ENCODE measurements at regions not wholly inside any gene's neighbourhood (a gene's known extent, or its start where the extent isn't known, plus 50 kb on each side); places are given as distances from the start of the nearest gene placed in this dataset.

GRCh38 chr11:87879118-87879517 is 296.1 kb downstream of the RAB38 start:
- in situ Hi-C loops (cut with MboI; ENCODE audit: low sequenced_read_pairs in 4 of 4) (no loop called here), intact Hi-C loops (cut with DNase I; ENCODE audit: low total_unique reads) (no loop called here)
- ATAC-seq (no peak), DNase-seq (no peak)
- H3K9me3 ChIP-seq = no peaks in the 10 kb centered on the region
- H3K36me3 ChIP-seq = no peaks in the 10 kb centered on the region
- H3K4me3 ChIP-seq = no peak overlapping the region
- TF ChIP-seq POLR2A (IDR thresholded peaks at IDR 0.05) = no peak
- TF ChIP-seq, protein P1, sequence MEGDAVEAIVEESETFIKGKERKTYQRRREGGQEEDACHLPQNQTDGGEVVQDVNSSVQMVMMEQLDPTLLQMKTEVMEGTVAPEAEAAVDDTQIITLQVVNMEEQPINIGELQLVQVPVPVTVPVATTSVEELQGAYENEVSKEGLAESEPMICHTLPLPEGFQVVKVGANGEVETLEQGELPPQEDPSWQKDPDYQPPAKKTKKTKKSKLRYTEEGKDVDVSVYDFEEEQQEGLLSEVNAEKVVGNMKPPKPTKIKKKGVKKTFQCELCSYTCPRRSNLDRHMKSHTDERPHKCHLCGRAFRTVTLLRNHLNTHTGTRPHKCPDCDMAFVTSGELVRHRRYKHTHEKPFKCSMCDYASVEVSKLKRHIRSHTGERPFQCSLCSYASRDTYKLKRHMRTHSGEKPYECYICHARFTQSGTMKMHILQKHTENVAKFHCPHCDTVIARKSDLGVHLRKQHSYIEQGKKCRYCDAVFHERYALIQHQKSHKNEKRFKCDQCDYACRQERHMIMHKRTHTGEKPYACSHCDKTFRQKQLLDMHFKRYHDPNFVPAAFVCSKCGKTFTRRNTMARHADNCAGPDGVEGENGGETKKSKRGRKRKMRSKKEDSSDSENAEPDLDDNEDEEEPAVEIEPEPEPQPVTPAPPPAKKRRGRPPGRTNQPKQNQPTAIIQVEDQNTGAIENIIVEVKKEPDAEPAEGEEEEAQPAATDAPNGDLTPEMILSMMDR (IDR thresholded peaks at IDR 0.05 in 4 of 5, conservative IDR thresholded peaks at IDR 0.05 in 1 of 5) = no peak
- no peaks in the 10 kb centered on the region for H3K4me1 ChIP-seq
- no peak overlapping the region for H3K27ac ChIP-seq
- no peaks in the 10 kb centered on the region for H3K27me3 ChIP-seq

DNA sequence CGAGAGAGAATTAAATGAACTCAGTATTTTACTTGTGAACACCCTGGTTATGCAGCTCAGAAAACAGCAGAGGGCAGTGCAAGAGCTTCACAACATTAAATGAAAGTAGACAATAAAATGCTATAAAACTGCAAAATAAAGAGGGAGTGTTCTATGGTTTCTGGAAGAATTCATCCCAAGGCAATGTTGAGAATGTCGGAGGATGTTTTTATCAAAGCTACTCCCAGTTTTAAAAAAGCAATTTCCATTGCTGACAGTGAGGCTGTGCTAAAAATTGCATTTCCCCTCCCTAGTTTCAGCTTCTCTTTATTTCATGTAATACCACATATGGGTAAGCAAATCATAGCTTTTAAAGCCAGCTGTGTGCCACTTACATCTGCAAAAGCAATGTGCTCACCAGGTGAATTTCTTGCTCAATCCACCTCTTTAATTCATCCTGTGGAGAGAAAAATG is 296.8 kb downstream of the RAB38 start:
- TF ChIP-seq, protein P1 (IDR thresholded peaks at IDR 0.05 in 4 of 5, conservative IDR thresholded peaks at IDR 0.05 in 1 of 5) = no peak
- Histone ChIP-seq H3K36me3 (no peaks in the 10 kb centered on the region), H3K27ac (no peak overlapping the region), H3K4me3 (no peak overlapping the region), H3K27me3 (no peaks in the 10 kb centered on the region), H3K9me3 (no peaks in the 10 kb centered on the region), H3K4me1 (no peaks in the 10 kb centered on the region)
- ATAC-seq (no peak), DNase-seq (no peak)
- intact Hi-C loops (cut with DNase I; ENCODE audit: low total_unique reads) (no loop called here), in situ Hi-C loops (cut with MboI; ENCODE audit: low sequenced_read_pairs in 4 of 4) (no loop called here)

DNA sequence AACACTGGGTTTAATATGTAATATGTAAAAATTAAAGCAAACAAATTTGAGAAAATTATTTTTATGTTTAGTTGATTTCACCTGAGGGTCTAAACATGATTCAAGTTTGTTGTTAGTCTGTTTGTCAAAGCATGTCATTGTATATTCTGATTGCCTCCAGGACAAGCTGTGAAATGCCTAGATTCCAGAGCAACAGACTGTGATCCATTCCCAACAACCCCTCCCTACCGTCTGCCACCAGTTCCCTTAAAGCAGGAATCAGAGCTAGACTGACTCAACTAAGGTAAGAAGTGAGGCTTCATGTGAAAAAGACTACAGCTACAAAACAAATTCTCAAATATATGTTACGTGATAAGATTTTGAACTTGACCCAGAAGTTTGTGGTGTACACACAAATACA is 304.2 kb downstream of the RAB38 start:
- H3K4me1 ChIP-seq = no peaks in the 10 kb centered on the region
- ATAC-seq = no peak
- no peaks in the 10 kb centered on the region for H3K9me3 ChIP-seq
- no peaks in the 10 kb centered on the region for H3K27me3 ChIP-seq
- no peak for DNase-seq
- intact Hi-C loops (cut with DNase I; ENCODE audit: low total_unique reads) (no loop called here), in situ Hi-C loops (cut with MboI; ENCODE audit: low sequenced_read_pairs in 4 of 4) (no loop called here)
- H3K27ac ChIP-seq = no peak overlapping the region
- no peak for TF ChIP-seq POLR2A (IDR thresholded peaks at IDR 0.05)
- no peak overlapping the region for H3K4me3 ChIP-seq
- no peaks in the 10 kb centered on the region for H3K36me3 ChIP-seq

DNA sequence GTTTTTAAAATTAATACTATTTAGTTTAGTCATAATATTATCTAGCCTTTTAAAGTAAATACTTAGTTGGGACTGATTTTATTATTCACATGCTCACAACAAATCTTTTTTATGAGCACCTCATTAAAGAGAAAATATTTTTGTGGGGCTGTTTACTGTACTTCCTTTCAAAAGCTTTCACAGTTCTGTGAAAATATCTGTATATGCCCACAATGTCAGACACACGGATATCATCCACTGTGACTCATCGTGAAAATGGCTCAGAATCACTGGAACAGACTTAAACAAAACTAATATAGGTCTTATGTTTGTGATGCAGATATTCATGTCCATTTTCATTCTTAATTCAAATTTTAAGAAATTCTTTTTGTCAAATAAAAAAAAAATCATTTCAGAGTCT is 305.2 kb downstream of the RAB38 start:
- in situ Hi-C loops (cut with MboI; ENCODE audit: low sequenced_read_pairs in 4 of 4) = no loop called here
- H3K4me3 ChIP-seq = no peak overlapping the region
- H3K4me1 ChIP-seq = no peaks in the 10 kb centered on the region

DNA sequence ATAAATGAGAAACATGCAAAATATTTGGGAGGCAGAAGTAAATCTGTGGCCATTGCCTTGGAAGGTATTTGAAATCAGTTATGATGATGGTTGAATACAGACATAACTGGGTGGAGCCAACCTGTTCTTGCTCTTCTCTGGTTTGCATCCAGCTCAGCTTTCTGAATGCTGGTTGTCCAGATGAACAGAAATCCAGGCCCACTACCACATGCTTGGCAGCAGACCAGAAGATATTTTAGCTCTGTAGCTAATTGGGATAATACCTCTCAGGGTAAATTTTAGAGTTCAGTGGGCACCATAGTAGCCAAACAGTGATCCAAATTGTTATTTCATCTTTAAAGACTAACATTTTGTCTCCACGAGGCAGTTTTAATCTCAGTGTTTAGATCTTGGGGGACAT is 308.3 kb downstream of the RAB38 start:
- TF ChIP-seq POLR2A (IDR thresholded peaks at IDR 0.05) = no peak
- TF ChIP-seq, protein P1 (IDR thresholded peaks at IDR 0.05 in 4 of 5, conservative IDR thresholded peaks at IDR 0.05 in 1 of 5) = no peak
- no peaks in the 10 kb centered on the region for H3K27me3 ChIP-seq
- ATAC-seq (no peak), DNase-seq (no peak)
- no peak overlapping the region for H3K27ac ChIP-seq
- no peaks in the 10 kb centered on the region for H3K4me1 ChIP-seq
- H3K36me3 ChIP-seq = no peaks in the 10 kb centered on the region
- in situ Hi-C loops (cut with MboI; ENCODE audit: low sequenced_read_pairs in 4 of 4) (no loop called here), intact Hi-C loops (cut with DNase I; ENCODE audit: low total_unique reads) (no loop called here)
- H3K4me3 ChIP-seq = no peak overlapping the region
- no peaks in the 10 kb centered on the region for H3K9me3 ChIP-seq

More for the DNA sequence above, 305.2 kb downstream of the RAB38 start:
- Histone ChIP-seq H3K27me3 (no peaks in the 10 kb centered on the region), H3K36me3 (no peaks in the 10 kb centered on the region), H3K27ac (no peak overlapping the region), H3K9me3 (no peaks in the 10 kb centered on the region)
- ATAC-seq (no peak), DNase-seq (no peak)
- intact Hi-C loops (cut with DNase I; ENCODE audit: low total_unique reads) = no loop called here
- no peak for TF ChIP-seq POLR2A (IDR thresholded peaks at IDR 0.05)
- TF ChIP-seq, protein P1 (IDR thresholded peaks at IDR 0.05 in 4 of 5, conservative IDR thresholded peaks at IDR 0.05 in 1 of 5) = no peak
